Gastroesophageal sphincter (tissue), 4 donors: ENCODE measurements at regions not wholly inside any gene's neighbourhood (a gene's known extent, or its start where the extent isn't known, plus 50 kb on each side); places are given as distances from the start of the nearest gene placed in this dataset.

Experiments used
- ATAC-seq: fragments of 150-250 bp; one replicate; pipeline ENCODE4 v1.9.1; 2016; ENCODE audit warnings: mild to moderate bottlenecking, moderate library complexity
- H3K27ac ChIP-seq, 4 donors: fragments of 200-600 bp; sonication (generic) in 3 of 4; 1 replicate in 3 of 4; 2 replicates in 1 of 4; pipeline ENCODE4 v1.5.1; 2016 to 2019
- H3K27me3 ChIP-seq: fragments of 200-600 bp; sonication (generic); one replicate; pipeline ENCODE4 v1.5.1; 2019
- H3K36me3 ChIP-seq, 2 donors: fragments of 200-600 bp; sonication (generic); one replicate each; pipeline ENCODE4 v1.5.1; 2019; ENCODE audit warnings: control low read depth in 1 of 2
- H3K4me1 ChIP-seq, 3 donors: fragments of 200-600 bp; sonication (generic); 1 replicate in 2 of 3; 2 replicates in 1 of 3; pipeline ENCODE4 v1.5.1; 2016 to 2019; ENCODE audit warnings: control low read depth in 2 of 3
- H3K4me3 ChIP-seq, 2 donors: fragments of 200-600 bp; sonication (generic); one replicate each; pipeline ENCODE4 v1.5.1; 2019; ENCODE audit warnings: mild to moderate bottlenecking in 1 of 2, moderate library complexity in 1 of 2
- H3K9me3 ChIP-seq, 3 donors: fragments of 200-600 bp; sonication (generic); one replicate each; pipeline ENCODE4 v1.5.1; 2017 to 2019; ENCODE audit warnings: control low read depth in 2 of 3
- CTCF ChIP-seq, 4 experiments: fragments of 200-600 bp in 2 of 4; fragments of 450-650 bp in 2 of 4; sonication (generic) in 1 of 4; IDR thresholded peaks; one replicate each; pipeline ENCODE4 v1.5.1; 2017 to 2019; ENCODE audit warnings: antibody characterized with exemption in 4 of 4, mild to moderate bottlenecking in 2 of 4, moderate library complexity in 2 of 4
- EP300 ChIP-seq: sonication (generic); formaldehyde crosslinking; IDR thresholded peaks from one replicate; pipeline ENCODE4 v1.6.1; 2017; ENCODE audit warnings: antibody characterized with exemption, mild to moderate bottlenecking
- POLR2A ChIP-seq, 2 donors: fragments of 450-650 bp; IDR thresholded peaks; one replicate each; pipeline ENCODE4 v1.6.1; 2017; ENCODE audit warnings: antibody characterized with exemption in 2 of 2, mild to moderate bottlenecking in 2 of 2, moderate library complexity in 1 of 2
- POLR2AphosphoS5 ChIP-seq: sonication (generic); formaldehyde crosslinking; IDR thresholded peaks from one replicate; pipeline ENCODE4 v1.6.1; 2017; ENCODE audit warnings: antibody characterized with exemption
- WGBS, 2 donors: methylation state at CpG; one replicate each; pipeline ENCODE4 v1.1.5; 2018; ENCODE audit warnings: low coverage in 1 of 2; 5-methylcytosine and 5-hydroxymethylcytosine counted together

GRCh38 chr3:78420611-78421010, 1347.2 kb downstream of the ROBO1 start:
- Histone ChIP-seq H3K9me3 (no peaks in the 10 kb centered on the region), H3K27me3 (no peaks in the 10 kb centered on the region), H3K4me3 (no peak overlapping the region), H3K4me1 (no peaks in the 10 kb centered on the region), H3K36me3 (no peaks in the 10 kb centered on the region), H3K27ac (no peak overlapping the region)
- no peak for TF ChIP-seq POLR2AphosphoS5
- TF ChIP-seq POLR2A (IDR thresholded peaks at IDR 0.05) = no peak
- TF ChIP-seq EP300 = no peak
- TF ChIP-seq CTCF (IDR thresholded peaks at IDR 0.05) = no peak
- ATAC-seq = no peak

GRCh38 chr3:78421247-78421966, 1346.4 kb downstream of the ROBO1 start:
- ATAC-seq = no peak
- TF ChIP-seq EP300 = no peak
- TF ChIP-seq POLR2A (IDR thresholded peaks at IDR 0.05) = no peak
- TF ChIP-seq CTCF (IDR thresholded peaks at IDR 0.05) = no peak
- no peak for TF ChIP-seq POLR2AphosphoS5
- WGBS, 2 donors = 83 to 87% methylated on average over 5 to 7 of the region's 7 CpGs
- Histone ChIP-seq H3K4me3 (no peak overlapping the region), H3K36me3 (no peaks in the 10 kb centered on the region), H3K9me3 (no peaks in the 10 kb centered on the region), H3K27me3 (no peaks in the 10 kb centered on the region), H3K27ac (no peak overlapping the region), H3K4me1 (no peaks in the 10 kb centered on the region)

GRCh38 chr3:78424656-78425055, 1343.1 kb downstream of the ROBO1 start:
- Histone ChIP-seq H3K4me1 (no peaks in the 10 kb centered on the region), H3K27ac (no peak overlapping the region), H3K36me3 (no peaks in the 10 kb centered on the region), H3K4me3 (no peak overlapping the region), H3K9me3 (peaks cover 0 to under 1% (median 0%) of the 10 kb centered on the region in 3 donors), H3K27me3 (no peaks in the 10 kb centered on the region)
- ATAC-seq = no peak
- 61 to 100% methylated on average over 1 of the region's 1 CpG for WGBS, 2 donors
- TF ChIP-seq CTCF (IDR thresholded peaks at IDR 0.05) (no peak), POLR2AphosphoS5 (no peak), EP300 (no peak), POLR2A (IDR thresholded peaks at IDR 0.05) (no peak)

GRCh38 chr3:78426454-78426853, 1341.3 kb downstream of the ROBO1 start:
- ATAC-seq = no peak

More at GRCh38 chr3:78426454-78426853, 1341.3 kb downstream of the ROBO1 start:
- Histone ChIP-seq H3K4me1 (no peaks in the 10 kb centered on the region), H3K4me3 (no peak overlapping the region), H3K9me3 (peaks cover 0 to 7% (median 0%) of the 10 kb centered on the region in 3 donors), H3K27me3 (no peaks in the 10 kb centered on the region), H3K36me3 (no peaks in the 10 kb centered on the region), H3K27ac (no peak overlapping the region)
- 46 to 64% methylated on average over 1 of the region's 1 CpG for whole genome bisulfite sequencing, 2 donors
- TF ChIP-seq POLR2AphosphoS5 (no peak), EP300 (no peak), CTCF (IDR thresholded peaks at IDR 0.05) (no peak), POLR2A (IDR thresholded peaks at IDR 0.05) (no peak)
